ENCODE measurements at regions not wholly inside any gene's neighbourhood (a gene's known extent, or its start where the extent isn't known, plus 50 kb on each side); places are given as distances from the start of the nearest gene placed in this dataset.
"Not testable (repeated sequence)": the region's sequence is repeated elsewhere in the genome, so short reads cannot be mapped to it uniquely, and the experiment has no call there.

GRCh38 chr15:20276312-20277114 is 265.1 kb downstream of the GOLGA6L6 start:
- not testable (repeated sequence) for H3K36me3 ChIP-seq (ENCODE audit: control insufficient read depth in 4 of 4, insufficient read depth in 3 of 4, low read depth in 1 of 4, low read length in 3 of 4); H3K27ac ChIP-seq (ENCODE audit: low read depth in 1 of 2, low read length in 2 of 2); H3K4me1 ChIP-seq (ENCODE audit: control insufficient read depth in 4 of 4, insufficient read depth in 4 of 4, low read length in 3 of 4); H3K9ac ChIP-seq (ENCODE audit: low read depth in 1 of 2, low read length in 2 of 2); DNase-seq (ENCODE audit: low spot score); H3K4me3 ChIP-seq (ENCODE audit: low read depth in 1 of 3, low read length in 3 of 3); H3K27me3 ChIP-seq (ENCODE audit: control insufficient read depth in 4 of 4, insufficient read depth in 4 of 4, low read length in 3 of 4)
- 70% methylated on average over 13 of the region's 13 CpGs for WGBS
- H3K9me3 ChIP-seq (ENCODE audit: control insufficient read depth in 4 of 4, low read length in 3 of 4), result peaks cover 0 to 24% (median 1%) of the 10 kb centered on the region in 4 donors

GRCh38 chr15:20275373-20275967 is 266.1 kb downstream of the GOLGA6L6 start:
- not testable (repeated sequence) for H3K4me1 ChIP-seq (ENCODE audit: control insufficient read depth in 4 of 4, insufficient read depth in 4 of 4, low read length in 3 of 4); H3K4me3 ChIP-seq (ENCODE audit: low read depth in 1 of 3, low read length in 3 of 3); H3K27me3 ChIP-seq (ENCODE audit: control insufficient read depth in 4 of 4, insufficient read depth in 4 of 4, low read length in 3 of 4); H3K27ac ChIP-seq (ENCODE audit: low read depth in 1 of 2, low read length in 2 of 2); H3K9ac ChIP-seq (ENCODE audit: low read depth in 1 of 2, low read length in 2 of 2); DNase-seq (ENCODE audit: low spot score); H3K36me3 ChIP-seq (ENCODE audit: control insufficient read depth in 4 of 4, insufficient read depth in 3 of 4, low read depth in 1 of 4, low read length in 3 of 4)
- 51% methylated on average over 5 of the region's 5 CpGs for WGBS
- H3K9me3 ChIP-seq (ENCODE audit: control insufficient read depth in 4 of 4, low read length in 3 of 4), result peaks cover 0 to 17% (median under 1%) of the 10 kb centered on the region in 4 donors

GRCh38 chr15:20272422-20273184 is 269.0 kb downstream of the GOLGA6L6 start:
- Histone ChIP-seq H3K4me3 (ENCODE audit: low read depth in 1 of 3, low read length in 3 of 3) (no peak overlapping the region), H3K27ac (ENCODE audit: low read depth in 1 of 2, low read length in 2 of 2) (no peak overlapping the region), H3K36me3 (ENCODE audit: control insufficient read depth in 4 of 4, insufficient read depth in 3 of 4, low read depth in 1 of 4, low read length in 3 of 4) (no peaks in the 10 kb centered on the region), H3K4me1 (ENCODE audit: control insufficient read depth in 4 of 4, insufficient read depth in 4 of 4, low read length in 3 of 4) (no peaks in the 10 kb centered on the region), H3K9ac (ENCODE audit: low read depth in 1 of 2, low read length in 2 of 2) (no peak overlapping the region), H3K9me3 (ENCODE audit: control insufficient read depth in 4 of 4, low read length in 3 of 4) (peaks cover 0 to 13% (median under 1%) of the 10 kb centered on the region in 4 donors), H3K27me3 (ENCODE audit: control insufficient read depth in 4 of 4, insufficient read depth in 4 of 4, low read length in 3 of 4) (peaks cover 0 to 2% (median 0%) of the 10 kb centered on the region in 4 donors)
- DNase-seq (ENCODE audit: low spot score), result no peak
- no peak for TF ChIP-seq SP1 (IDR thresholded peaks at IDR 0.05)
- TF ChIP-seq EGR1 (IDR thresholded peaks at IDR 0.05; ENCODE audit: low read depth in 2 of 2), result no peak
- TF ChIP-seq YY1 (IDR thresholded peaks at IDR 0.05), result no peak
- no peak for TF ChIP-seq REST (IDR thresholded peaks at IDR 0.05)
- TF ChIP-seq, protein P1, sequence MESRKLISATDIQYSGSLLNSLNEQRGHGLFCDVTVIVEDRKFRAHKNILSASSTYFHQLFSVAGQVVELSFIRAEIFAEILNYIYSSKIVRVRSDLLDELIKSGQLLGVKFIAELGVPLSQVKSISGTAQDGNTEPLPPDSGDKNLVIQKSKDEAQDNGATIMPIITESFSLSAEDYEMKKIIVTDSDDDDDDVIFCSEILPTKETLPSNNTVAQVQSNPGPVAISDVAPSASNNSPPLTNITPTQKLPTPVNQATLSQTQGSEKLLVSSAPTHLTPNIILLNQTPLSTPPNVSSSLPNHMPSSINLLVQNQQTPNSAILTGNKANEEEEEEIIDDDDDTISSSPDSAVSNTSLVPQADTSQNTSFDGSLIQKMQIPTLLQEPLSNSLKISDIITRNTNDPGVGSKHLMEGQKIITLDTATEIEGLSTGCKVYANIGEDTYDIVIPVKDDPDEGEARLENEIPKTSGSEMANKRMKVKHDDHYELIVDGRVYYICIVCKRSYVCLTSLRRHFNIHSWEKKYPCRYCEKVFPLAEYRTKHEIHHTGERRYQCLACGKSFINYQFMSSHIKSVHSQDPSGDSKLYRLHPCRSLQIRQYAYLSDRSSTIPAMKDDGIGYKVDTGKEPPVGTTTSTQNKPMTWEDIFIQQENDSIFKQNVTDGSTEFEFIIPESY (IDR thresholded peaks at IDR 0.05), result no peak
- no peak for TF ChIP-seq MAX (IDR thresholded peaks at IDR 0.05)
- no peak for TF ChIP-seq JUND (IDR thresholded peaks at IDR 0.05)
- TF ChIP-seq FOXA1 (IDR thresholded peaks at IDR 0.05), result no peak
- no peak for TF ChIP-seq NR2F2 (IDR thresholded peaks at IDR 0.05)
- no peak for TF ChIP-seq GABPA (IDR thresholded peaks at IDR 0.05 in 1 of 2, conservative IDR thresholded peaks at IDR 0.05 in 1 of 2)
- no peak for TF ChIP-seq FOXA2 (IDR thresholded peaks at IDR 0.05)
- no peak for TF ChIP-seq CTCF (IDR thresholded peaks at IDR 0.05; ENCODE audit: low read depth, low read length, missing input control)
- TF ChIP-seq ATF3 (IDR thresholded peaks at IDR 0.05), result no peak
- no peak for TF ChIP-seq HNF4G (IDR thresholded peaks at IDR 0.05)
- no peak for TF ChIP-seq RXRA (IDR thresholded peaks at IDR 0.05)
- WGBS, result 73% methylated on average over 14 of the region's 14 CpGs

Measured in liver (tissue), 8 donors.